ENCODE measurements at regions not wholly inside any gene's neighbourhood (a gene's known extent, or its start where the extent isn't known, plus 50 kb on each side); places are given as distances from the start of the nearest gene placed in this dataset.

- TF ChIP-seq CTCF (conservative IDR thresholded peaks at IDR 0.05 in 1 of 2, IDR thresholded peaks at IDR 0.05 in 1 of 2; ENCODE audit: extremely low read depth in 1 of 2, insufficient read depth in 1 of 2, low read depth in 1 of 2, low read length in 2 of 2) (no peak), EZH2 (IDR thresholded peaks at IDR 0.05; ENCODE audit: borderline replicate concordance, low read length) (no peak)
Observed at GRCh38 chr11:119791047-119791446, 62.0 kb upstream of the NECTIN1 start.
